Pancreas (tissue), 10 donors: ENCODE measurements at regions not wholly inside any gene's neighbourhood (a gene's known extent, or its start where the extent isn't known, plus 50 kb on each side); places are given as distances from the start of the nearest gene placed in this dataset.

Experiments used
- ATAC-seq, 4 donors: fragments of 200-7000 bp; cut with Tn5 transposase; one replicate each; pipeline versions ENCODE4 v1.8.0 to v1.9.1; 2020; ENCODE audit warnings: mild to moderate bottlenecking in 4 of 4, moderate library complexity in 4 of 4
- DNase-seq, 6 donors: peaks; one replicate each; pipeline ENCODE4 v3.0.0-alpha.2; 2020
- FAIRE-seq: peaks from 2 replicates; lab custom pipeline; 2012; peaks lifted over from hg19 to GRCh38; lab: Jason Lieb, UNC
- H3K27ac ChIP-seq, 4 donors: fragments of 200-600 bp; sonication (generic); 1 replicate in 3 of 4; 2 replicates in 1 of 4; pipeline versions ENCODE4 v1.5.0 to v1.8.0; 2020
- H3K27me3 ChIP-seq, 4 donors: fragments of 200-600 bp; one replicate each; pipeline ENCODE4 v1.8.0; 2021
- H3K36me3 ChIP-seq, 3 donors: fragments of 200-600 bp; sonication (generic) in 1 of 3; one replicate each; pipeline versions ENCODE4 v1.5.0 to v1.8.0; 2020 to 2021
- H3K4me1 ChIP-seq, 3 donors: fragments of 200-600 bp; one replicate each; pipeline ENCODE4 v1.8.0; 2021
- H3K4me3 ChIP-seq, 4 donors: fragments of 200-600 bp; sonication (generic) in 2 of 4; one replicate each; pipeline versions ENCODE4 v1.5.0 to v1.8.0; 2020 to 2021
- H3K9me3 ChIP-seq, 4 donors: fragments of 200-600 bp; one replicate each; pipeline ENCODE4 v1.8.0; 2021
- CTCF ChIP-seq, 4 donors: fragments of 200-600 bp; sonication (generic) in 3 of 4; IDR thresholded peaks; one replicate each; pipeline versions ENCODE4 v1.5.0 to v1.8.0; 2021; ENCODE audit warnings: antibody characterized with exemption in 4 of 4
- WGBS, 2 donors: extraction: QIAGEN DNeasy Blood & Tissue Kit; methylation state at CpG; one replicate each; pipeline ENCODE4 v1.1.7; 2013; 5-methylcytosine and 5-hydroxymethylcytosine counted together
- intact Hi-C, 3 donors: fragments of 100-400 bp; cut with DNase I; formaldehyde crosslinking; loops; one replicate each; pipeline versions ENCODE4 v1.11.1 to v1.14.2; 2022
- donor health status: healthy with polysubstance abuse.
- donor health status: DM: no; HTN: no; CAD: no; lungs with moderate emphysema.
- donor health status: DM: no; HTN: no; CAD: no.
- donor health status: control.
- donor health status: control.
- donor health status: Bipolar disorder and iron deficiency.
- donor health status: DM: yes; HTN: yes; CAD: no.
- donor health status: DM: no; HTN: no; CAD: no.
- donor health status: DM: no; HTN: no; CAD: no.
- donor health status: DM: yes; HTN: yes; CAD: no.

GRCh38 chrX:56882581-56882980 lies 112.8 kb downstream of the SPIN3 start:
- ATAC-seq (no peak), DNase-seq (no peak), FAIRE-seq (peak; percentile 74)
- Histone ChIP-seq H3K27ac (no peak overlapping the region), H3K4me3 (no peak overlapping the region), H3K9me3 (no peaks in the 10 kb centered on the region), H3K36me3 (no peaks in the 10 kb centered on the region), H3K27me3 (peaks cover 0 to 26% (median 6%) of the 10 kb centered on the region in 4 donors), H3K4me1 (no peaks in the 10 kb centered on the region)
- intact Hi-C loops: no loop called here
- TF ChIP-seq CTCF (IDR thresholded peaks at IDR 0.05): no peak
- WGBS, 2 donors: 57 to 61% methylated on average over 2 of the region's 2 CpGs
